CD8-positive, alpha-beta memory T cell (primary cell): ENCODE measurements at regions not wholly inside any gene's neighbourhood (a gene's known extent, or its start where the extent isn't known, plus 50 kb on each side); places are given as distances from the start of the nearest gene placed in this dataset.

Source experiments
- CTCF ChIA-PET: fragments of 350-600 bp; sonication (Branson Sonifier 250); formaldehyde crosslinking; loops from one replicate; lab custom pipeline; 2021; ENCODE audit warnings: antibody characterized with exemption; lab: Charles Lee
- POLR2A ChIA-PET: fragments of 350-600 bp; sonication (Branson Sonifier 250); formaldehyde crosslinking; loops from one replicate; lab custom pipeline; 2021; ENCODE audit warnings: antibody characterized with exemption; lab: Charles Lee
- DNase-seq, 5 donors: peaks; one replicate each; pipeline versions ENCODE4 v3.0.0 to v3.0.0-alpha.2; 2020 to 2022; ENCODE audit warnings: mixed read lengths in 1 of 5
- H3K27ac ChIP-seq: one replicate; pipeline ENCODE4 v1.7.0; 2013; ENCODE audit warnings: low read depth, mild to moderate bottlenecking, low read length, moderate library complexity
- H3K27me3 ChIP-seq: 2 replicates; pipeline ENCODE4 v1.7.0; 2013; ENCODE audit warnings: low read length, mild to moderate bottlenecking; ENCODE audit not compliant: insufficient read depth, poor library complexity, severe bottlenecking
- H3K36me3 ChIP-seq: 2 replicates; pipeline ENCODE4 v1.7.0; 2013; ENCODE audit warnings: mild to moderate bottlenecking, low read length, moderate library complexity; ENCODE audit not compliant: insufficient read depth
- H3K4me1 ChIP-seq: 2 replicates; pipeline ENCODE4 v1.7.0; 2013; ENCODE audit warnings: mild to moderate bottlenecking, low read length, moderate library complexity; ENCODE audit not compliant: insufficient read depth
- H3K4me3 ChIP-seq: 2 replicates; pipeline ENCODE4 v1.7.0; 2013; ENCODE audit warnings: mild to moderate bottlenecking, low read length
- H3K9me3 ChIP-seq: 2 replicates; pipeline ENCODE4 v1.7.0; 2013; ENCODE audit warnings: mild to moderate bottlenecking, low read length
- H3K27ac Mint-ChIP-seq, 8 donors: one replicate each; pipeline ENCODE4 v1.8.0; 2020 to 2021; ENCODE audit warnings: mixed read lengths in 8 of 8, mild to moderate bottlenecking in 6 of 8, inconsistent platforms in 3 of 8, moderate library complexity in 3 of 8
- H3K27me3 Mint-ChIP-seq, 2 donors: one replicate each; pipeline ENCODE4 v1.8.0; 2020 to 2021; ENCODE audit warnings: mixed read lengths in 2 of 2, mild to moderate bottlenecking in 1 of 2, moderate library complexity in 1 of 2
- H3K36me3 Mint-ChIP-seq, 3 donors: one replicate each; pipeline ENCODE4 v1.8.0; 2020 to 2021; ENCODE audit warnings: mixed read lengths in 3 of 3, inconsistent platforms in 1 of 3, mild to moderate bottlenecking in 1 of 3
- H3K4me1 Mint-ChIP-seq, 3 donors: one replicate each; pipeline ENCODE4 v1.8.0; 2020 to 2021; ENCODE audit warnings: mixed read lengths in 3 of 3, inconsistent platforms in 1 of 3, mild to moderate bottlenecking in 1 of 3
- H3K4me3 Mint-ChIP-seq, 7 donors: one replicate each; pipeline ENCODE4 v1.8.0; 2020 to 2021; ENCODE audit warnings: mixed read lengths in 7 of 7, mild to moderate bottlenecking in 6 of 7, moderate library complexity in 4 of 7, inconsistent platforms in 2 of 7
- H3K9me3 Mint-ChIP-seq, 5 donors: one replicate each; pipeline ENCODE4 v1.8.0; 2020 to 2022; ENCODE audit warnings: mixed read lengths in 5 of 5, mild to moderate bottlenecking in 3 of 5, moderate library complexity in 2 of 5, inconsistent platforms in 1 of 5

- ChIA-PET CTCF (no interaction called here), POLR2A (no interaction called here)
- H3K36me3 Mint-ChIP-seq = peaks cover 0 to under 1% (median 0%) of the 10 kb centered on the region in 3 donors
Measured at GRCh38 chr1:37387854-37388253, 86.5 kb upstream of the ZC3H12A start.

DNA sequence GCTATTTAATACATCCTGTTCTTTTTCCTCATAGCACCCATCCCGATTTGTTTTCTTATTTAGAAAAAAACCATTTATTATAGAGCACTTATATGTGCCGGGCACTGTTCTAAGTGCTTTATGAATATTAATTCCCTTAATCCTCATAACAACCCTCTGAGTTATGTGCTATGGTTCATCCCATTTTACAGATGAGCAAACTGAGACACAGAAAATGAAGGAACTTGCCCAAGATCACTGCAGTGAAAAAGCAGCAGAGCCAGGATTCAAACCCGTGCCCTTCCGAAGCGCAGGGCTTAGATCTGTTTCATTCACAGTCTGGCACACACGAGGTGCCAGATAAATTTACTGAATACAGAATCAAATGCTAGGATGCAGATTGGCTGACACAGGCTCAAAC, 85.1 kb upstream of the ZC3H12A start:
- no peak overlapping the region for H3K4me3 Mint-ChIP-seq
- no peaks in the 10 kb centered on the region for H3K36me3 ChIP-seq
- POLR2A ChIA-PET = no interaction called here

More at GRCh38 chr1:37387854-37388253, 86.5 kb upstream of the ZC3H12A start:
- H3K27ac ChIP-seq = no peak overlapping the region
- H3K27me3 ChIP-seq = no peaks in the 10 kb centered on the region
- H3K9me3 ChIP-seq = no peaks in the 10 kb centered on the region
- H3K4me3 ChIP-seq = no peak overlapping the region
- H3K4me1 ChIP-seq = no peaks in the 10 kb centered on the region
- DNase-seq = no peak
- H3K36me3 ChIP-seq = no peaks in the 10 kb centered on the region
- Mint-ChIP-seq H3K27ac (no peak overlapping the region), H3K27me3 (peaks cover 10 to 46% of the 10 kb centered on the region in 2 donors), H3K9me3 (peaks cover 0 to 2% (median 0%) of the 10 kb centered on the region in 5 donors), H3K4me3 (no peak overlapping the region), H3K4me1 (no peaks in the 10 kb centered on the region)

DNA sequence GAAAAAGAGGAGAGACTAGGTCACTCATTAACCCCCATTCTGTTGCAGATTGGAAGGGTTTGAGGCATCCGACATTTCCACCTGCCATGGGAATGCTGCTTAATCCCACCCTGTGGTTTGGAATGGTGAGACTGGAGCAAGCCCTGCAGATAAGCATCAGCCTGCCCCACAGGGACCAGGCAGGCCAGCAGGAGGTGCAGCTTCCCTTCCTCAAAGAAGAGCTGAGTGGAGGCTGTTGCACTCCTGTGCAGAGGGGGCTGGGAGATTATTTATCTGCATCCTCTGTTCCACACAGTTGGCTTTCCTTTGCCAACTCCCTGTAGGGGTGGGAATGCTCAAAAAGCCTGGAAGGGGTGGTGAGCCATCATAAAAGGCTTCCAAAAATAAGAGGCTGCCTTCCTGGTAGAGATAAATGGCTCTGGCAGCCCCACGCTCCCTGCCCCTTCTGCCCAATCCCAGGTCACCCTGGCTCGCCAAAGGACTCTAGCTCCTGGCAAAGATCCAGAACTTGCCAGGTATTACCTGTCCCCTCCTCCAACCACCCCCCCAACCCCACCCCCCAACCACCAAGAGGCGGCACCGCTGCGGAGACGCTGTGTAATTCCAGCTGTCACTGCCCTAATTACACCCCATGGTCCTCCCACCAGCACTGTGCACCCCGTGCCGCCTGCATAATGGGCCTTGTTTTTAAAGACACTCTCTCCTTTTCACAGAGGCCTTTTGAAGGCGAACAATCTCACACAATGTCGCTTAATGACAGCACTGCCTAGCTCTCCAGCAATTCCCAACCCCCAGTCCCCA, 83.0 kb upstream of the ZC3H12A start:
- Histone ChIP-seq H3K36me3 (no peaks in the 10 kb centered on the region), H3K4me1 (no peaks in the 10 kb centered on the region), H3K9me3 (no peaks in the 10 kb centered on the region), H3K27ac (no peak overlapping the region), H3K4me3 (no peak overlapping the region), H3K27me3 (peaks cover 2% of the 10 kb centered on the region)
- POLR2A ChIA-PET = no interaction called here
- H3K9me3 Mint-ChIP-seq = peaks cover 0 to 4% (median 0%) of the 10 kb centered on the region in 5 donors
- peaks cover 17 to 61% of the 10 kb centered on the region in 2 donors for H3K27me3 Mint-ChIP-seq
- CTCF ChIA-PET = no interaction called here
- H3K27ac Mint-ChIP-seq = peak overlapping the region in 1 of 8 donors; percentile 38
- H3K4me3 Mint-ChIP-seq = no peak overlapping the region
- H3K4me1 Mint-ChIP-seq = no peaks in the 10 kb centered on the region
- DNase-seq = no peak
- no peaks in the 10 kb centered on the region for H3K36me3 Mint-ChIP-seq

More for the DNA sequence above, 85.1 kb upstream of the ZC3H12A start:
- peaks cover 17 to 45% of the 10 kb centered on the region in 2 donors for H3K27me3 Mint-ChIP-seq
- Histone ChIP-seq H3K27ac (no peak overlapping the region), H3K4me3 (no peak overlapping the region), H3K27me3 (no peaks in the 10 kb centered on the region), H3K9me3 (no peaks in the 10 kb centered on the region), H3K4me1 (no peaks in the 10 kb centered on the region)
- peaks cover 0 to 2% (median 0%) of the 10 kb centered on the region in 5 donors for H3K9me3 Mint-ChIP-seq
- DNase-seq = no peak
- no peaks in the 10 kb centered on the region for H3K4me1 Mint-ChIP-seq
- CTCF ChIA-PET = no interaction called here
- H3K36me3 Mint-ChIP-seq = no peaks in the 10 kb centered on the region
- no peak overlapping the region for H3K27ac Mint-ChIP-seq

- Histone ChIP-seq H3K27me3 (peaks cover 2% of the 10 kb centered on the region), H3K4me3 (no peak overlapping the region), H3K9me3 (no peaks in the 10 kb centered on the region), H3K4me1 (no peaks in the 10 kb centered on the region), H3K36me3 (no peaks in the 10 kb centered on the region), H3K27ac (no peak overlapping the region)
- no peak for DNase-seq
- ChIA-PET CTCF (no interaction called here), POLR2A (no interaction called here)
- Mint-ChIP-seq H3K9me3 (peaks cover 0 to 4% (median 0%) of the 10 kb centered on the region in 5 donors), H3K4me3 (no peak overlapping the region), H3K27ac (peak overlapping the region in 1 of 8 donors; percentile 26), H3K36me3 (no peaks in the 10 kb centered on the region), H3K4me1 (no peaks in the 10 kb centered on the region), H3K27me3 (peaks cover 19 to 60% of the 10 kb centered on the region in 2 donors)
Measured at GRCh38 chr1:37392051-37392450, 82.3 kb upstream of the ZC3H12A start.

- Mint-ChIP-seq H3K4me1 (no peaks in the 10 kb centered on the region), H3K36me3 (no peaks in the 10 kb centered on the region), H3K9me3 (peaks cover 0 to 2% (median 0%) of the 10 kb centered on the region in 5 donors), H3K4me3 (no peak overlapping the region), H3K27ac (no peak overlapping the region), H3K27me3 (peaks cover 23 to 64% of the 10 kb centered on the region in 2 donors)
- DNase-seq = no peak
- H3K4me1 ChIP-seq = no peaks in the 10 kb centered on the region
- H3K36me3 ChIP-seq = no peaks in the 10 kb centered on the region
- H3K9me3 ChIP-seq = no peaks in the 10 kb centered on the region
- ChIA-PET CTCF (no interaction called here), POLR2A (no interaction called here)
- peaks cover 2% of the 10 kb centered on the region for H3K27me3 ChIP-seq
- no peak overlapping the region for H3K27ac ChIP-seq
- no peak overlapping the region for H3K4me3 ChIP-seq
Measured at GRCh38 chr1:37393173-37394120, 80.9 kb upstream of the ZC3H12A start.

DNA sequence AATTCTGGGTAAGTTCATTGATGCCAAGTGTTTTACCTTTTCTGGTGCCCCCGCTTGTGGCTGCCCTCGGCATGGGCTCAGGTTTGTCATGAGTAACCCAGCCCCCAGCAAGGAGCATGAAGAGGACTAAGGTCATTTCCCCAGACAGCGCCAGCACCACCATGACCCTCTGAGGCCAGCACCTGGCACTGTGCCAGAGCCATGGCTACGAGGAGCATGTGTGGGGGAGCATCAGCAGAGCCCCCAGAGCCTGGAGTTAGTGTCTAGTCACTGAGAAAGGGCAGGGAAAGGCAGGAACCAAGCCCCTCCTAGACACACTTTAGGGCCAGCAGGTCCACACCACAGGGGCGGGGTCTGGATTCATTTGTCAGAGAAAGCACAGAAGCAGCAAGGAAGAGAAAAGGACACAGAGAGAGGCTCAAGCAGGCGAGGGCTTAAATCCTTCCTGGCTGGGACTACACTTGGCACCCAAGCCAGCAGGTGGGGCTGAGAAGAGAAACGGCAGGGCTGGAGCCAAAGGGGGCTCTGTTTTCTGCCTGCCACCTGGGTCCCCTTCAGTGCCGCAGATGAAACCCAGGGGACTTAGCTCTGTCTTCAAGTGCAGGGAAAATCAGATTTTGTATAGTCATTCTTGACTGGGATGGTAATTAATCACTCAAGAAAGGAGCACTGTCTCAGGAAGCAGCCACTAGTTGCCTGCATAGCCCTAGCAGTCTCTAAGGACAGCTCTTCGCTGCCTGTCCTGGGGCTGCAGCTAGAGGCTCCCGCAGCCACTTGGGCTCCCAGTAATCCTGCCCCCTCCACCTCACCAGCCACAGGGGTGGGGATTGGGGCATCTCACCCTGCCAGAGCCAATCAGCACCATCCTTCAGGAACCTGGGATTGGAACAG, 79.6 kb upstream of the ZC3H12A start:
- Histone ChIP-seq H3K4me3 (no peak overlapping the region), H3K27me3 (peaks cover 2% of the 10 kb centered on the region), H3K4me1 (no peaks in the 10 kb centered on the region), H3K27ac (no peak overlapping the region), H3K36me3 (no peaks in the 10 kb centered on the region), H3K9me3 (no peaks in the 10 kb centered on the region)
- ChIA-PET POLR2A (no interaction called here), CTCF (no interaction called here)
- DNase-seq = no peak
- no peaks in the 10 kb centered on the region for H3K4me1 Mint-ChIP-seq
- H3K27me3 Mint-ChIP-seq = peaks cover 21 to 53% of the 10 kb centered on the region in 2 donors
- peaks cover 0 to 2% (median 0%) of the 10 kb centered on the region in 5 donors for H3K9me3 Mint-ChIP-seq
- H3K4me3 Mint-ChIP-seq = no peak overlapping the region
- no peaks in the 10 kb centered on the region for H3K36me3 Mint-ChIP-seq
- H3K27ac Mint-ChIP-seq = no peak overlapping the region

DNA sequence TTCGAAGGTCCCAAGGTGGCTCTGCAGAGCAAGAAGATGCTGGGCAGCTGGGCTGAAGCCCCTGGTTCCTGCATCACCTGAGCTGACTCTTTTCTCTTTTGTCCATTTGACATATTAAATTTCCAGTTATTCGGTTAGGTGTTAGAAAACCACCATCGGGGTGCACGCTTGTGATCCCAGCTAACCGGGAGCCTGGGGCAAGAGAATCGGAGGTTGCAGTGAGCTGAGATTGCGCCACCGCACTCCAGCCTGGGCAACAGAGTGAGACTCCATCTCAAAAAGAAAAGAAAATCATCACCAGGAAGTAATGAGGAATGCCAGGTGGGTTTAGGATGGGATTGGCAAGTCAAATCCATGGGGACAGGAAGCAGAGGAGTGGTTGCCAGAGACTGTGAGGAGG, 76.3 kb upstream of the ZC3H12A start:
- ChIA-PET POLR2A (no interaction called here), CTCF (no interaction called here)
- H3K4me1 Mint-ChIP-seq = no peaks in the 10 kb centered on the region
- no peaks in the 10 kb centered on the region for H3K36me3 ChIP-seq
- H3K36me3 Mint-ChIP-seq = no peaks in the 10 kb centered on the region
- H3K4me3 ChIP-seq = no peak overlapping the region
- H3K27ac ChIP-seq = no peak overlapping the region
- no peaks in the 10 kb centered on the region for H3K4me1 ChIP-seq
- no peak overlapping the region for H3K4me3 Mint-ChIP-seq
- H3K27ac Mint-ChIP-seq = no peak overlapping the region
- H3K27me3 Mint-ChIP-seq = peaks cover 14 to 41% of the 10 kb centered on the region in 2 donors
- H3K9me3 Mint-ChIP-seq = peaks cover 0 to 2% (median 0%) of the 10 kb centered on the region in 5 donors
- no peaks in the 10 kb centered on the region for H3K9me3 ChIP-seq
- H3K27me3 ChIP-seq = peaks cover 2% of the 10 kb centered on the region
- no peak for DNase-seq
